NCI-H1417 treated with DMSO at 0.1 percent for 48 hours (cell line): ENCODE measurements at regions not wholly inside any gene's neighbourhood (a gene's known extent, or its start where the extent isn't known, plus 50 kb on each side); places are given as distances from the start of the nearest gene placed in this dataset.
"Not testable (repeated sequence)": the region's sequence is repeated elsewhere in the genome, so short reads cannot be mapped to it uniquely, and the experiment has no call there.

Experiments used
- DNase-seq: peaks from one replicate; lab custom pipeline; 2025; lab: John Stamatoyannopoulos, UW

GRCh38 chr15:87533637-87534036 is 722.9 kb downstream of the NTRK3 start:
- not testable (repeated sequence) for DNase-seq

- no peak for DNase-seq
Observed at GRCh38 chr15:87528873-87529272, 727.7 kb downstream of the NTRK3 start.

- DNase-seq, result no peak
Observed at GRCh38 chr15:87527875-87528274, 728.7 kb downstream of the NTRK3 start.

GRCh38 chr15:87527416-87527815 is 729.1 kb downstream of the NTRK3 start:
- DNase-seq, result no peak

GRCh38 chr15:87523516-87523915 is 733.0 kb downstream of the NTRK3 start:
- no peak for DNase-seq

- DNase-seq, result no peak
Observed at GRCh38 chr15:87522997-87523396, 733.5 kb downstream of the NTRK3 start.

- no peak for DNase-seq
Observed at GRCh38 chr15:87518957-87519356, 737.6 kb downstream of the NTRK3 start.

- DNase-seq, result no peak
Observed at GRCh38 chr15:87508086-87508485, 748.5 kb downstream of the NTRK3 start.

GRCh38 chr15:87502173-87502572 is 754.4 kb downstream of the NTRK3 start:
- DNase-seq, result no peak

GRCh38 chr15:87500240-87500639 is 756.3 kb downstream of the NTRK3 start:
- peak; percentile 44 for DNase-seq

- no peak for DNase-seq
Observed at GRCh38 chr15:87498560-87498959, 758.0 kb downstream of the NTRK3 start.

- no peak for DNase-seq
Observed at GRCh38 chr15:87496795-87497194, 759.7 kb downstream of the NTRK3 start.

- DNase-seq, result no peak
Observed at GRCh38 chr15:87496109-87496508, 760.4 kb downstream of the NTRK3 start.

- no peak for DNase-seq
Observed at GRCh38 chr15:87493803-87494202, 762.7 kb downstream of the NTRK3 start.

GRCh38 chr15:87492321-87492720 is 764.2 kb downstream of the NTRK3 start:
- DNase-seq, result no peak

- no peak for DNase-seq
Observed at GRCh38 chr15:87490666-87491065, 765.9 kb downstream of the NTRK3 start.

- no peak for DNase-seq
Observed at GRCh38 chr15:87489902-87490665, 766.5 kb downstream of the NTRK3 start.

- DNase-seq, result no peak
Observed at GRCh38 chr15:87489456-87489855, 767.1 kb downstream of the NTRK3 start.

GRCh38 chr15:87487484-87487883 is 769.1 kb downstream of the NTRK3 start:
- DNase-seq, result no peak

GRCh38 chr15:87483468-87483867 is 773.1 kb downstream of the NTRK3 start:
- no peak for DNase-seq

- DNase-seq, result no peak
Observed at GRCh38 chr15:87481126-87481525, 775.4 kb downstream of the NTRK3 start.

GRCh38 chr15:87478687-87479072 is 777.9 kb downstream of the NTRK3 start:
- DNase-seq, result no peak

GRCh38 chr15:87477737-87478686 is 778.5 kb downstream of the NTRK3 start:
- DNase-seq, result peak; percentile 61
